ENCODE measurements at regions not wholly inside any gene's neighbourhood (a gene's known extent, or its start where the extent isn't known, plus 50 kb on each side); places are given as distances from the start of the nearest gene placed in this dataset.

- H3K79me2 ChIP-seq (ENCODE audit: insufficient read depth, low read length): no peaks in the 10 kb centered on the region
- no peak overlapping the region for H2AFZ ChIP-seq (ENCODE audit: low read length)
- no peaks in the 10 kb centered on the region for H3K36me3 ChIP-seq (ENCODE audit: insufficient read depth, low read length)
- no peaks in the 10 kb centered on the region for H3K27me3 ChIP-seq (ENCODE audit: insufficient read depth, low read length, poor library complexity, severe bottlenecking)
- no peaks in the 10 kb centered on the region for H3K9me2 ChIP-seq (replicated peaks; ENCODE audit: low read depth, low read length)
- no peaks in the 10 kb centered on the region for H3K9me3 ChIP-seq (ENCODE audit: insufficient read depth, low read depth, low read length)
- no peaks in the 10 kb centered on the region for H4K20me1 ChIP-seq (ENCODE audit: insufficient read depth, low read length, poor library complexity, severe bottlenecking)
- H3K4me3 ChIP-seq (ENCODE audit: low read length, poor library complexity, severe bottlenecking): peak overlapping the region; percentile 30
- no peaks in the 10 kb centered on the region for H3F3A ChIP-seq (ENCODE audit: low read depth)
- peak overlapping the region; percentile 28 for H3K4me2 ChIP-seq (ENCODE audit: low read depth, low read length, poor library complexity, severe bottlenecking)
- TF ChIP-seq CTCF (conservative IDR thresholded peaks at IDR 0.05; ENCODE audit: low read length): no peak
- TF ChIP-seq EZH2phosphoT487 (IDR thresholded peaks at IDR 0.05; ENCODE audit: borderline replicate concordance): no peak
- no peak overlapping the region for H3K9ac ChIP-seq (ENCODE audit: low read depth, low read length, poor library complexity, severe bottlenecking)
- H3K4me1 ChIP-seq (ENCODE audit: insufficient read depth, low read length, poor library complexity, severe bottlenecking): peaks cover 13% of the 10 kb centered on the region
These were observed 411.2 kb downstream of the FGF9 start for GRCh38 chr13:22082030-22082429.

- no peaks in the 10 kb centered on the region for H3F3A ChIP-seq (ENCODE audit: low read depth)
- H3K36me3 ChIP-seq (ENCODE audit: insufficient read depth, low read length): no peaks in the 10 kb centered on the region
- H3K9me2 ChIP-seq (replicated peaks; ENCODE audit: low read depth, low read length): no peaks in the 10 kb centered on the region
- no peaks in the 10 kb centered on the region for H3K27me3 ChIP-seq (ENCODE audit: insufficient read depth, low read length, poor library complexity, severe bottlenecking)
- TF ChIP-seq CTCF (conservative IDR thresholded peaks at IDR 0.05; ENCODE audit: low read length) (no peak), EZH2phosphoT487 (IDR thresholded peaks at IDR 0.05; ENCODE audit: borderline replicate concordance) (no peak)
- H3K4me1 ChIP-seq (ENCODE audit: insufficient read depth, low read length, poor library complexity, severe bottlenecking): peaks cover 13% of the 10 kb centered on the region
- peak overlapping the region; percentile 30 for H3K4me3 ChIP-seq (ENCODE audit: low read length, poor library complexity, severe bottlenecking)
- H3K79me2 ChIP-seq (ENCODE audit: insufficient read depth, low read length): no peaks in the 10 kb centered on the region
- H2AFZ ChIP-seq (ENCODE audit: low read length): peak overlapping the region; percentile 2; the same call in 1 of the 2 replicates
- no peak overlapping the region for H3K9ac ChIP-seq (ENCODE audit: low read depth, low read length, poor library complexity, severe bottlenecking)
- peak overlapping the region; percentile 28 for H3K4me2 ChIP-seq (ENCODE audit: low read depth, low read length, poor library complexity, severe bottlenecking)
- H3K9me3 ChIP-seq (ENCODE audit: insufficient read depth, low read depth, low read length): no peaks in the 10 kb centered on the region
- H4K20me1 ChIP-seq (ENCODE audit: insufficient read depth, low read length, poor library complexity, severe bottlenecking): no peaks in the 10 kb centered on the region
These were observed 411.7 kb downstream of the FGF9 start for GRCh38 chr13:22082437-22083100.

- no peak for TF ChIP-seq CTCF (conservative IDR thresholded peaks at IDR 0.05; ENCODE audit: low read length)
- TF ChIP-seq EZH2phosphoT487 (IDR thresholded peaks at IDR 0.05; ENCODE audit: borderline replicate concordance): no peak
- no peaks in the 10 kb centered on the region for H3K79me2 ChIP-seq (ENCODE audit: insufficient read depth, low read length)
- no peaks in the 10 kb centered on the region for H3K27me3 ChIP-seq (ENCODE audit: insufficient read depth, low read length, poor library complexity, severe bottlenecking)
- no peaks in the 10 kb centered on the region for H4K20me1 ChIP-seq (ENCODE audit: insufficient read depth, low read length, poor library complexity, severe bottlenecking)
- peaks cover 13% of the 10 kb centered on the region for H3K4me1 ChIP-seq (ENCODE audit: insufficient read depth, low read length, poor library complexity, severe bottlenecking)
- no peak overlapping the region for H3K9ac ChIP-seq (ENCODE audit: low read depth, low read length, poor library complexity, severe bottlenecking)
- no peaks in the 10 kb centered on the region for H3K9me2 ChIP-seq (replicated peaks; ENCODE audit: low read depth, low read length)
- no peaks in the 10 kb centered on the region for H3K36me3 ChIP-seq (ENCODE audit: insufficient read depth, low read length)
- no peak overlapping the region for H3K4me3 ChIP-seq (ENCODE audit: low read length, poor library complexity, severe bottlenecking)
- H3K9me3 ChIP-seq (ENCODE audit: insufficient read depth, low read depth, low read length): no peaks in the 10 kb centered on the region
- H3K4me2 ChIP-seq (ENCODE audit: low read depth, low read length, poor library complexity, severe bottlenecking): no peak overlapping the region
- H2AFZ ChIP-seq (ENCODE audit: low read length): no peak overlapping the region
- no peaks in the 10 kb centered on the region for H3F3A ChIP-seq (ENCODE audit: low read depth)
These were observed 414.1 kb downstream of the FGF9 start for GRCh38 chr13:22085001-22085400.
